Activated CD8-positive, alpha-beta memory T cell treated with anti-CD3 and anti-CD28 coated beads, Interleukin-2, amount 50 U/mL, for 24 hours (primary cell): ENCODE measurements at regions not wholly inside any gene's neighbourhood (a gene's known extent, or its start where the extent isn't known, plus 50 kb on each side); places are given as distances from the start of the nearest gene placed in this dataset.

ENCODE experiments used
- DNase-seq: peaks from one replicate; pipeline ENCODE4 v3.0.0-alpha.2; 2020; ENCODE audit errors: extremely low read depth

DNA sequence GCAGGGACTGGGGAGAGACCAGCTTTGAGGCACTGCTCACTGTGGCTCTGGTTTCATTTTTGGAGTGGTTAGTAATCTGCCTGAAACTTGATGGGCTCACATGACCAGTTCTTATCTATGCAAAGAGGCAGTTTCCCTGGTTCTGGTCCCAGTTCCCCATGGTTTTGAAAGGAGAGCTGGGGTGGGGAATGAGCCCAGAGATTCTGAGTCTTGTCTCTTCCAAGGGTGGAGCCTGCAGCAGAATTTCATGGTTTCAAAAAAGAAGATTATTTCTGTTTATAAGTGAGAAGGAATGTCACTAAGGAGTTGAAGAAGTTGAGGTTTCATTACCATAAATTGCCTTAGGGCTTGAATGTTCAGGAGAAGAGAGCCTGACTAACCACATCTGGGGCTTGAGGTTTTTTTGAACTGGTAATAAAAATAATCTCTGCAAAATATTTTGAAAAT, 190.2 kb upstream of the HABP2 start:
- DNase-seq, result no peak

DNA sequence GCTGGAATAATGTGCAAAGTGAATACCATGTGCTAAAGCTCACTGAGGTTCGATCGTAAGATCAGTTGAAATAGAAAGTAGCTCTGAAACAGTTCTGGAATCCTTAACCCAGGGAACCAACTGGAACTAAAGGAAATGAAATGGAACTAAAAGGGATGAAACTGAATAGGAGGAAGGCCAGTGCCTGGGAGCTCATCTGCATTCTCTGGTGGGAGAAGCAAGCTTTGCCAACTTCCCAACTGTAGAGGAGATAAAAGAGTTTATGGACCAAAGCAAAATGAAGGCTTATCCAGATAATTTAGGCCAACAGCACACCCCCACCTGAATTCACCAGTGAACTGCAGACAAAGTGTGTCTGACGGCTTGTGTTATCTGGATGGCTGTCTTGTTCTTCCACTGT, 188.6 kb upstream of the HABP2 start:
- no peak for DNase-seq

GRCh38 chr10:113368666-113369364, 184.0 kb upstream of the HABP2 start:
- no peak for DNase-seq

DNA sequence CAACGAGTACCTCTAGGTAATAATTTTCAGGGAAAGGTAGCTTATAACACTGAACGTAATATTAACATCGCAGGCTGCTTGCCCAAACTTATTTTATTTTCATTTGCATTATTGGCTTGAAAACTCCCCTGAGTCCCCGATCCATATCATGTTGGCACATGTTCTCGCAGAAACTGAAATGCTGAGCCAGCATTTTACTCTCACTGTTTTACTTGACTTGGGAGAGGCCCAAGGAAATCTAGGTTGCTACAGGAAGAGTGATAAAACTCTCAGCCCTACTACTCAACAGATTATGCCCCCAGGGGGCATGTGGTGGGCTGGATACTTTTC, 183.5 kb upstream of the HABP2 start:
- no peak for DNase-seq

DNA sequence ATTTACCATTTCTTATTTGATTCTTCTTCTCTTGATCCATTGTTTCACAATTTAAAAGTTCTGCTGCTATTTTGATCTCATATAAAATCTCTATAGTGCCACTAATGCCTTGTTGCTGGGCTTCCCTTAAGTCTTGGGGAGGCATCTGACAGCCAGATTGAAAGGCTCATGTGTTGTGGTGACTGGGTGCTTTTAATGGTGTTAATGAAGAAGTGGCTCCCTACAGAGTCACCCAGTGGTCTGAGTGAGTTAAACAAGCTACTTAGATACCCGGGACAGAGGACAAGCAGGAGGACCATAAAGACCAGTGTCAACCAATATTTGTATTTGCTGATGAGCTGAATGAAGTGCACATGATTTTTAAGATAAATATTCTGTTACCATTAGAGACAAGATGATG, 176.4 kb upstream of the HABP2 start:
- DNase-seq, result no peak

DNA sequence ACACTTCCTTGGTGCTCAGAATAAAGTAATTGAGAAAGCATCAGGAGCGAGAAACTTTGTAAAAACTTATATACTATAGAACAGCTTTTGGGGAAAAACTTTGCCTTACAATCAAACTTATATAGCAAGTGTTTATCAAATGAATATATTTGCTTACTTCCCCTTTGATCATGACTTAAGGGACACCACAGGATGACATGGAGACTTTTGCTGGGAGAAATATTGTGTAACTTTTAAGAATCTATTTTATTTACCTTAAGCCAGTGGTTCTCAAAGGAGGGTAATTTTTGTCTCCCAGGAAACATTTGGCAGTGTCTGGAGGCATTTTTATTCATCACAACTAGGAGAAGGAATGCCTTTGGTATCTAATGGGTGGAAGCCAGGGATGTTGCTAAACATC, 173.8 kb upstream of the HABP2 start:
- no peak for DNase-seq

- no peak for DNase-seq
Measured at GRCh38 chr10:113381416-113381815, 171.4 kb upstream of the HABP2 start.

DNA sequence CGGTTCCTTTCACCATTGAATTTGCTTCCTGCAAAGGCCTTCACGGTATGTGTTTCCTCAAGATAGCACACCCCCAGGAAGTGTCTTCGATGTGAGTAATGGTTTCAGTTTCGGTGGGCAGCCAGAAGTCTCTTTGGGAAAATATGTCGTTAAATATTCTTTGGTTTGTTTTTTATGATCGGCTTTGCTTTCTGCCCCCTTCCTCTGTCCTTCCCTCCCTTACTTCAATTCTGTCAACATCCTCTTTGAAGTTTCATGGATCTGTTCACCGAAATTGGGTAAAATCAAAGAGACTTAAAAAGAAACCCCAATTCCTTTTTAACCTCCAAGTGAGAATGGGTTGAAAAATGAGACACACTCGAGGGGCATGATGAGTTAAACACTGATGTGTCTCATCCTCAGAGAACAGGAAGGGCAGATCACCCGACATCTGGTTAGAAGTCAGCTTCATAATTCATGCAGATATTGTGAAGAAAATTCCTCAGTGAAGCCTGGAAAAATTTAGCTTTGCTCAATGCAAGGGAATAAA, 170.8 kb upstream of the HABP2 start:
- no peak for DNase-seq

DNA sequence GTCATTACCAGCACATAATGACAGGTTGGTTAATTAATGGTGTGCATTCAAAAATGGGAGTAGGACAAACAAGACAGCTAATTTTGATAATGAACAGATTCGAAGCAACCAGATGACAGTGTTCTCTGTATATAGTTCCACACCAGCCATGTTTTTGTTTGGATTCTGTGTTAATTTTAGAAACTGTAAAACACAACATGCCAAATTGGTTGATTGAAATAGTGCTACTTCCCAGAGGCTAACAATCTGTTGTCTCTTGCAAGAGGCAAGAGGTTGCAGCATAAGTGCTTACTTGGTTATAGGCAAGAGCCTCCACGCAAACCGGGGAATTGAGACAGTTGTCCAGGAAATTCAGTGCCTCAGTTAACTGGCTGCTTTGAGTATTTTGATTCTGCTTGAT, 170.2 kb upstream of the HABP2 start:
- no peak for DNase-seq

DNA sequence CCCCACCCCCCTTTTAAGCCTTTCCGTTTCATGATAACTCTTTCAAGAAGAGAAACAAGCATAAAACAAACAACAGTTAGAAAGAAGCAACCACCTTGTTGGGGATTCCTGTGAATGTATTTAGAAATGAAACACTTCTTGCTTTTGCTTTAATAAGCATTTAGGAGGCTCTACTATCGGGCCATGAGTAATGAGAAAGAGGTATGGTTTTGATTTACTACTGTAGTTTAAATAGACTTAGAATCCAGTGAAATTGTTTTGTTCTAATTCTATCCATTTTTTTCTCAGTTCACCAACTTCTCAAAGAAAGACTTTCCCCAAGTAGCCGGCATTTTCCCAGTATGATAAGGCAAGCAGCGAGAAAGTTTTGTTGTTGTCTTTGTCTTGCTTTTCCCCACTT, 168.7 kb upstream of the HABP2 start:
- DNase-seq, result no peak

GRCh38 chr10:113385021-113385999, 167.5 kb upstream of the HABP2 start:
- DNase-seq, result no peak

DNA sequence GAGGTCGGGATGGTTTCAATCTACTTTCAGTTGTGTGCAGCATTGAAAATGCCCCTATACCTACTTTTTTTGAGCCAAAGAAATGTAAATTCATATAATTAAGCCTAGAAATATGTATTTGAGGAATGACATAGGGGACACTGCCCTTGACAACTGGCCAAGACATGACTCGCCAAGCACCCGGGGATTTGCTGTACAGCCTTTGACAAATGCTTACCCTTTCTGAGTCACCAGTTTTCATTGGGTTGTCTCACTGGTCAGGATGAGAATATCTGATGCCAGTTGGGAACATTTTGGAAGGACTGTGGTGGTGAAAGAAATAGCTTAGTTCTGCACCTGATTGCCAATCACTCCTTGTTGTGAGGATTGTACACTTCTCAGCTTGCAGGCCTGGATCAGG, 166.8 kb upstream of the HABP2 start:
- no peak for DNase-seq

DNA sequence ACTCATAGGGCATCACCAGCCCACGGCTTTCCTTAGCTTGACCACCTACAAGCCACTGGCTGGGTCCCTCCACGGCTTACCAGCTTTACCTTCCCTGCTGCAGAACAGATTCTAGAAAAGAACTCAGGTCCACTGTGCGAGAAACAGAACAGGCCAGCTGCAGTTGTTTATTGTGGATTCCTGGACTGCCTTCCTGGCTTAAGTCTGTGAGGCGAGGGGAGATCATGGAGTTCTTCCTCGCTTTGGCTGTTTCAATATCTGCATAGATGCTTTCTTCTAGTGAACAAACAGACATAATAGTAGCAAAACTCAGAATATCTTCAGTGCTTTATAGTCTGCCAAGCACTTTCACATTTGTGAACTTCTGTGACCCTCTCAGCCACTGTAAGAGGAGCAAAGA, 162.9 kb upstream of the HABP2 start:
- DNase-seq, result no peak

DNA sequence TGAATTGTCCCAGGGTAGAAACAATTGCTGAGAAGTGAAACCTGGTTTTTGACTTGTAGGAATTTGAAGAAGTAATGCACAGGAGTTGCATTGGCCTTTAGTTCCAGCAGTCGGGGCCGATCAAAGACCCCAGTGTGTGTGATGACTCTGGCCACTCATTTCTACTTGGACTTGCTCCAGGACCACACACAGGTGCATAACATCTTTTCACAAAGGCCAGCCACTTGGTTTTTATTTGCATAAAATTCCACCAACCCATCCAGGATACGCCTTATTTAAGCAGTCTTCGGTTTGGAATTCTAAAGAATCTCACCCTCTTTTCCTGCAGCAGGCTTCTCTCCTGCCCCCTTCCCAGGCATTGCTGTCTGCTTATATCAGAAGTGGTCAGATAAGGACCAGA, 162.0 kb upstream of the HABP2 start:
- no peak for DNase-seq

- no peak for DNase-seq
Measured at GRCh38 chr10:113397047-113397446, 155.8 kb upstream of the HABP2 start.

- no peak for DNase-seq
Measured at GRCh38 chr10:113399065-113399464, 153.8 kb upstream of the HABP2 start.

DNA sequence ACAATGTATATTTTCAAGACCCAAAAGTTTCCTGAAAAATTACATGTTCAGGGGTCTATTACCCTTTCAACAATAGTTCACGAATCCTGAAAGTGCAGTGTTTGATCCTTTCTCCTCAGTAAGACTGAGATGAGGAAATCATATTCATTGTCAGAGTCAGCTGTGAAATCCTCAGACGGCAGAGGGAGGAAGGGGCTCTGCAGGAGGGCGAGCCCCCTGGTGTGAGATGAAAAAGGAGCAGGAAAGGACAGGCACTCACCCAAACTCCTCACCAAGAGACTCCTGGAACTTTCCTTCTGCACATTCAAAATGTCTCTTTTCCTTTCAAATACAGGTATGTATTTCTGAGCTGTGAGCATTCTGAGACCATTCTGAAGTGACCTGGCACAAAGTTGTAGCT, 150.3 kb upstream of the HABP2 start:
- DNase-seq, result no peak

DNA sequence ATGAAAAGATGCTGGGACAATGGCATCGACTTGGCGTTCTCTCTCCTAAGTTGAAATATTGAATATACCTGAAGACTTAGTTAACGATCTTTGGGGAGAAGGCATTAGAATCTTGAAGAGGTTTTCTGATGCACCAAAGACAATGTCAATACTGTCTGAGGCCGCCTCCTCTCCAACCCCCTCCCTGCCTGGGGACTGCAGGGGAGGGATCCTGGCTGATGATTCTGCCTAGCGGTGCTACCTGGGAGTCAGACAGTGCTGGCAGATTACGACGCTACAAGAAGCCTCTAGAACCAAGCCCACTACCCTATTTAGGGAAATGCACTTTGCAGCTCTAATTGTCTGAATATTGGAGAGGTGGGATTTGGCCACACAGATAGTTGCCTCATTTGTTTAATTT, 145.6 kb upstream of the HABP2 start:
- DNase-seq, result no peak

DNA sequence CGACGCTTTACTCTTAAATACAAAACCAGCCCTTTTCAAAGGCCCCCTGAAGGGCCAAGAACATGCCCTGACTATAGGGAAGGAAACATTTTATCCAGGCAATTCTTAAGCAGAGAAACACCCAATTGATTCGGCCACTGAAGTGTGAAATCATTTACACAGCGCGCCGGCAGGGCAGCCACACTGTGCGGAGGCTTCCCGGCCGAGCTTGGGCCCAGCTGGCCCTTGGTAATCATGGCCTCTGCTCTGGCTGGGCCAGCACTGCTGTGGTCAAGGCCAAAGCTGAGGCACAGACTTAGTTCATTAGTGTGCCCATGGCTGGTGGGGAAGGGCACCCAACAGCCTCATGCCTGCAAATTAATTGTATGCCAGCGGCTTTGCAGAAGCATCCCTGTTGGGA, 143.7 kb upstream of the HABP2 start:
- DNase-seq, result no peak

DNA sequence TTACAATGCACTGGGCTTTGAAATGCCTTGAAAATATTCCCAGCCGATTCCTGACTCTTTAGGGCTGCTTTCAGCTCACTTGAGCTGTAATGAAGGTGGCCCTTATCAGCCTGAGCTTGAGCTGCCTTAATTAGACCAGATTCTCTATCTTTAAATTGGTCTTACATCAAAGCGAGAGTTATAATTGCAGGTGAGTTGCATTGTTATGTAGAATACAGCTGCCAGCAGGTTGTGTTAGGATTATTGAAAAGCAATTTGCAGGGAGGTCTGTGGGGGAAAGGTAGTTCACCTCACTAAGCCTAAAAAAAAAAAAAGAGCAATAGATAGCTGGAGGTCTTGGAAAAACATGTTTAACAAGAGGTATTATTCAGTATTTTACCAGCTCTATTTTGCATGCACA, 142.2 kb upstream of the HABP2 start:
- no peak for DNase-seq

DNA sequence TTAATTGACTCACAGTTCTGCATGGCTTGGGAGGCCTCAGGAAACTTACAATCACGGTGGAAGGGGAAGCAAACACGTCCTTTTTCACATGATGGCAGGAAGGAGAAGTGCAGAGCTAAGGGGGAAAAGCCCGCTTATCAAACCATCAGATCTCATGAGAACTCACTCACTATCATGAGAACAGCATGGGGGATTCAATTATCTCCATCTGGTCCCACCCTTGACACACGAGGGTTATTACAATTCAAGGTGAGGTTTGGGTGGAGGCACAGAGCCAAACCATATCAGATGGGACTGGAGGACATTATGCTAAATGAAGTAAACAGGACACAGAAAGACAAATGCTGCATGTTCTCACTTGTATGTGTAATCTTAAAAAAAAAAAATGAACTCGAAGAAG, 141.4 kb upstream of the HABP2 start:
- no peak for DNase-seq

- DNase-seq, result no peak
Measured at GRCh38 chr10:113412161-113412560, 140.7 kb upstream of the HABP2 start.

DNA sequence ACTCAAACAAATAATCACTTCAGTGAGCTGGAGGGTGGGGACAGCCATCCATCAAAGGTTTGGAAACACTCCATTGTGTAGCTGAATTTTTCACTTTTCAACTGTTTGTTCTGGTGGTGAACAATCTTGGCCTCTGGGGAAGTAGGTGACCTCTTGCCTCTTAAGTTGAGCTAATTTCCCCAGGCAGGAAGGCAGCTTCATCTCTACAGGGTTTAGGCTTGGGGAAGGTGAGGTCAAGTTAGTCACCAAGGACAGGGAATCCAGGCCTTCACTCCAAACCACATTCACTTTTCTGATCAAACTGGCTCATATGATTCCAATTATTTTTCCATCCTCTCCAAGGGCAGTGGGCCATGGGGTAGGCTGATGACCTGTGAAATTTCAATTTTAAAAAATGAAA, 138.3 kb upstream of the HABP2 start:
- DNase-seq, result no peak
